DND-41 (cell line): ENCODE measurements at regions not wholly inside any gene's neighbourhood (a gene's known extent, or its start where the extent isn't known, plus 50 kb on each side); places are given as distances from the start of the nearest gene placed in this dataset.

Experiments used
- ATAC-seq: fragments of 200-7000 bp; cut with Tn5 transposase; 3 replicates; pipeline ENCODE4 v1.9.1; 2021; ENCODE audit warnings: low read depth; ENCODE audit not compliant: insufficient read depth
- DNase-seq: peaks from one replicate; pipeline ENCODE4 v3.0.0-alpha.2; 2020
- H2AFZ ChIP-seq: 2 replicates; pipeline ENCODE4 v1.6.0; 2012; ENCODE audit warnings: low read depth, low read length
- H3K27ac ChIP-seq: 2 replicates; pipeline ENCODE4 v1.5.1; 2012; ENCODE audit warnings: low read length, inconsistent platforms
- H3K27me3 ChIP-seq: fragments of 200-600 bp; sonication (generic); 2 replicates; pipeline ENCODE4 v1.6.0; 2012; ENCODE audit warnings: low read length, mild to moderate bottlenecking, inconsistent platforms; ENCODE audit not compliant: insufficient read depth, poor library complexity
- H3K36me3 ChIP-seq: 2 replicates; pipeline ENCODE4 v1.5.1; 2012; ENCODE audit warnings: low read length, inconsistent platforms; ENCODE audit not compliant: insufficient read depth
- H3K4me1 ChIP-seq: 2 replicates; pipeline ENCODE4 v1.5.1; 2012; ENCODE audit warnings: mild to moderate bottlenecking, low read length; ENCODE audit not compliant: insufficient read depth
- H3K4me2 ChIP-seq: 2 replicates; pipeline ENCODE4 v1.6.0; 2012; ENCODE audit warnings: mild to moderate bottlenecking, moderate library complexity, low read length, inconsistent platforms; ENCODE audit not compliant: insufficient read depth
- H3K4me3 ChIP-seq, 2 experiments: fragments of 200-600 bp in 1 of 2; shearing (Covaris generic) in 1 of 2; 2 replicates each; pipeline ENCODE4 v1.5.1; 2012 to 2016; ENCODE audit warnings: inconsistent platforms in 2 of 2, low read length in 2 of 2, mild to moderate bottlenecking in 2 of 2, low read depth in 1 of 2, moderate library complexity in 1 of 2
- H3K79me2 ChIP-seq: 2 replicates; pipeline ENCODE4 v1.6.0; 2012; ENCODE audit warnings: low read length, inconsistent platforms; ENCODE audit not compliant: insufficient read depth
- H3K9ac ChIP-seq: 2 replicates; pipeline ENCODE4 v1.6.0; 2012; ENCODE audit warnings: low read depth, mild to moderate bottlenecking, inconsistent platforms, low read length, moderate library complexity
- H3K9me3 ChIP-seq: 2 replicates; pipeline ENCODE4 v1.5.1; 2012; ENCODE audit warnings: low read length, moderate library complexity, mild to moderate bottlenecking, inconsistent platforms; ENCODE audit not compliant: insufficient read depth, severe bottlenecking
- H4K20me1 ChIP-seq: 2 replicates; pipeline ENCODE4 v1.6.0; 2012; ENCODE audit warnings: low read length; ENCODE audit not compliant: insufficient read depth
- CTCF ChIP-seq: IDR thresholded peaks from 2 replicates; pipeline ENCODE4 v1.5.1; 2012; ENCODE audit warnings: borderline replicate concordance, low read length, moderate library complexity, mild to moderate bottlenecking; ENCODE audit not compliant: poor library complexity, severe bottlenecking; ENCODE audit errors: extremely low read depth
- EZH2 ChIP-seq: IDR thresholded peaks from 3 replicates; pipeline ENCODE4 v1.6.1; 2012; ENCODE audit warnings: borderline replicate concordance, low read depth, mild to moderate bottlenecking, moderate library complexity, low read length, inconsistent platforms; ENCODE audit not compliant: severe bottlenecking

DNA sequence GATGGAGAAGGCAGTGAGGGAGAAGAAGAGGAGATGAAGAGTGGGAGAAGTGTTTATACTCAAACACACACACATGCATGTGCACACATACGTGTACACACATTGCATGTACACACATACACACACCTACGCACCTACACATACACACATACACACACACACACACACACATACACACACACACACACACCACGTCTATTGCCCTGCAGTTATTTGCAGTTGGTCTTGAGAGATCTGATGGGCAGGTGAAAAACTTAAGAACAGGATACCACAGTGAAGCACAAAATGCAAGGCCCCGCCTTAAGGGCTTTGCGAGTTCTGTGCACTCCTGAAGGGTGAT, 190.2 kb downstream of the MYCN start:
- Histone ChIP-seq H3K9me3 (peaks cover 3% of the 10 kb centered on the region), H3K36me3 (no peaks in the 10 kb centered on the region), H3K79me2 (no peaks in the 10 kb centered on the region), H2AFZ (no peak overlapping the region), H3K27me3 (no peaks in the 10 kb centered on the region), H3K4me3 (no peak overlapping the region), H3K27ac (no peak overlapping the region), H3K9ac (no peak overlapping the region), H3K4me2 (no peak overlapping the region), H4K20me1 (no peaks in the 10 kb centered on the region), H3K4me1 (no peaks in the 10 kb centered on the region)
- TF ChIP-seq CTCF = no peak
- no peak for TF ChIP-seq EZH2
- ATAC-seq (no peak), DNase-seq (no peak)

DNA sequence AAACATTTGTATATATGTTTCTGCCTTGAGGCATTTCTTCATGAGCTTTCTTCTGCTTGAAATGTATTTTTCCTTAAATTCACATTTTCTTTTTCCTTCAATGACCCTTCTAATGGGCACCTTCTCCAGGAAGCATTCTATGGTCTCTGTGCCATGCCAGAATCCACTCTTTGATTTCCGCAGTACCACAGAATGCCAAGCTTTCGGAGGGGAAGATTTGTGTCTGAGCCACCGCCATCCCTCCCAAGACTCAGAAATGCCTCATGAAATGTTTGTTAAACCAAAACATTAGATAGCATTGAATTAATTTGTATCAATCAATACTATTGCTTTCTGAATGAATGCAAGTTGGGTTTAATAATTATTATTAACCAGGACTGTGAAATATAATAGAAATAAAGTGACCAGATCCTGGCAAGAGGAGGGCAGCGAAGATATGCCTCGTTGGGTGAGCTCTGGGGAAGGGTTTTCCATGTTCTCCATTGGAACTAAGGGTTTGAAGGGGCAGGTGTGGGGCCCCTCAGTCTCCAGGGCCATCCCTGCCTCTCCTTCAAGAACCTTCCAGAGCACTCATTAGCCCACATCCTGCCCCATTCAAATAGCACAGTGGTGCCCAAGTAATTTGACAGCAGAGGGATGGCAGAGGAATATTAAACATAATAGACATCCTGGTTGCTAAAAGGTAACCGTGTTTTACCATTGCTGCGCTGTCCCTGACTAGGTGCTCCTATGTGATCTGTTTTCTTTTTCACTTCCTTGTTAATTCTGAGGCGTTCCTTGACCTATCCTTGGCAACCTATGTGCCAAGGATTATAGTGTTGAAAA, 189.6 kb downstream of the MYCN start:
- no peak for ATAC-seq
- H3K4me2 ChIP-seq = no peak overlapping the region
- TF ChIP-seq CTCF = no peak
- TF ChIP-seq EZH2 = no peak
- no peak overlapping the region for H3K4me3 ChIP-seq
- no peaks in the 10 kb centered on the region for H3K36me3 ChIP-seq
- H4K20me1 ChIP-seq = no peaks in the 10 kb centered on the region
- no peak overlapping the region for H3K9ac ChIP-seq
- H3K79me2 ChIP-seq = no peaks in the 10 kb centered on the region
- no peak overlapping the region for H2AFZ ChIP-seq
- H3K27me3 ChIP-seq = no peaks in the 10 kb centered on the region
- no peak for DNase-seq
- no peaks in the 10 kb centered on the region for H3K4me1 ChIP-seq
- no peak overlapping the region for H3K27ac ChIP-seq
- H3K9me3 ChIP-seq = peaks cover 3% of the 10 kb centered on the region

GRCh38 chr2:16128746-16129610, 188.6 kb downstream of the MYCN start:
- no peak overlapping the region for H3K27ac ChIP-seq

More at GRCh38 chr2:16128746-16129610, 188.6 kb downstream of the MYCN start:
- TF ChIP-seq EZH2 (no peak), CTCF (no peak)
- Histone ChIP-seq H3K4me1 (no peaks in the 10 kb centered on the region), H3K9me3 (peaks cover 5% of the 10 kb centered on the region), H3K9ac (no peak overlapping the region), H3K4me2 (no peak overlapping the region), H2AFZ (no peak overlapping the region), H4K20me1 (no peaks in the 10 kb centered on the region), H3K79me2 (no peaks in the 10 kb centered on the region), H3K27me3 (no peaks in the 10 kb centered on the region), H3K4me3 (no peak overlapping the region), H3K36me3 (no peaks in the 10 kb centered on the region)
- DNase-seq (no peak), ATAC-seq (no peak)
